ENCODE measurements at regions not wholly inside any gene's neighbourhood (a gene's known extent, or its start where the extent isn't known, plus 50 kb on each side); places are given as distances from the start of the nearest gene placed in this dataset.
A peak's percentile ranks its signal among the peaks of the same experiment; 100 is the strongest.

GRCh38 chrX:35025820-35026219 is 83.2 kb downstream of the FAM47B start:
- POLR2A ChIA-PET (ENCODE audit: low non-redundant PET) = no interaction called here
- Histone ChIP-seq H3K27ac (ENCODE audit: low read depth, low read length, poor library complexity, severe bottlenecking) (no peak overlapping the region), H3K4me1 (ENCODE audit: insufficient read depth, low read length, poor library complexity, severe bottlenecking) (no peaks in the 10 kb centered on the region), H3K4me3 (ENCODE audit: low read depth, low read length, poor library complexity, severe bottlenecking) (no peak overlapping the region), H3K36me3 (ENCODE audit: insufficient read depth, low read length, poor library complexity, severe bottlenecking) (no peaks in the 10 kb centered on the region), H3K9me3 (ENCODE audit: low read depth, low read length, poor library complexity, severe bottlenecking) (peaks cover 4% of the 10 kb centered on the region), H3K27me3 (replicated peaks; ENCODE audit: insufficient read depth, low read depth, low read length, poor library complexity) (no peaks in the 10 kb centered on the region)
- no peak for DNase-seq (ENCODE audit: low spot score)
- TF ChIP-seq CTCF (conservative IDR thresholded peaks at IDR 0.05; ENCODE audit: low read depth, low read length) (no peak), EZH2 (IDR thresholded peaks at IDR 0.05; ENCODE audit: borderline replicate concordance, low read depth, low read length, poor library complexity, severe bottlenecking) (no peak)
- no TSS peak for BruUV-seq (replicated peaks)
- CTCF ChIA-PET = no interaction called here
- intact Hi-C loops (cut with micrococcal nuclease; ENCODE audit: unreplicated experiment) = no loop called here

- Histone ChIP-seq H3K27ac (ENCODE audit: low read depth, low read length, poor library complexity, severe bottlenecking) (no peak overlapping the region), H3K9me3 (ENCODE audit: low read depth, low read length, poor library complexity, severe bottlenecking) (peaks cover 6% of the 10 kb centered on the region), H3K4me1 (ENCODE audit: insufficient read depth, low read length, poor library complexity, severe bottlenecking) (no peaks in the 10 kb centered on the region), H3K4me3 (ENCODE audit: low read depth, low read length, poor library complexity, severe bottlenecking) (no peak overlapping the region), H3K27me3 (replicated peaks; ENCODE audit: insufficient read depth, low read depth, low read length, poor library complexity) (no peaks in the 10 kb centered on the region), H3K36me3 (ENCODE audit: insufficient read depth, low read length, poor library complexity, severe bottlenecking) (no peaks in the 10 kb centered on the region)
- intact Hi-C loops (cut with micrococcal nuclease; ENCODE audit: unreplicated experiment) = no loop called here
- no TSS peak for BruUV-seq (replicated peaks)
- TF ChIP-seq CTCF (conservative IDR thresholded peaks at IDR 0.05; ENCODE audit: low read depth, low read length) = no peak
- no peak for TF ChIP-seq EZH2 (IDR thresholded peaks at IDR 0.05; ENCODE audit: borderline replicate concordance, low read depth, low read length, poor library complexity, severe bottlenecking)
- CTCF ChIA-PET = no interaction called here
- POLR2A ChIA-PET (ENCODE audit: low non-redundant PET) = interaction anchor here (0.6 kb wide), 1 partner anchor 512 kb away, joined by 3 read pairs; no protein-coding TSS in a partner anchor
- peak; percentile 24 for DNase-seq (ENCODE audit: low spot score)
These were observed 98.3 kb downstream of the FAM47B start for GRCh38 chrX:35040871-35041270.

- TF ChIP-seq EZH2 (IDR thresholded peaks at IDR 0.05; ENCODE audit: borderline replicate concordance, low read depth, low read length, poor library complexity, severe bottlenecking) (no peak), CTCF (conservative IDR thresholded peaks at IDR 0.05; ENCODE audit: low read depth, low read length) (no peak)
- no peaks in the 10 kb centered on the region for H3K27me3 ChIP-seq (replicated peaks; ENCODE audit: insufficient read depth, low read depth, low read length, poor library complexity)
These were observed 104.2 kb downstream of the FAM47B start for GRCh38 chrX:35046660-35047296.

More at GRCh38 chrX:35046660-35047296, 104.2 kb downstream of the FAM47B start:
- Histone ChIP-seq H3K9me3 (ENCODE audit: low read depth, low read length, poor library complexity, severe bottlenecking) (no peaks in the 10 kb centered on the region), H3K4me3 (ENCODE audit: low read depth, low read length, poor library complexity, severe bottlenecking) (no peak overlapping the region), H3K27ac (ENCODE audit: low read depth, low read length, poor library complexity, severe bottlenecking) (no peak overlapping the region), H3K36me3 (ENCODE audit: insufficient read depth, low read length, poor library complexity, severe bottlenecking) (no peaks in the 10 kb centered on the region), H3K4me1 (ENCODE audit: insufficient read depth, low read length, poor library complexity, severe bottlenecking) (no peaks in the 10 kb centered on the region)
- no peak for DNase-seq (ENCODE audit: low spot score)
- intact Hi-C loops (cut with micrococcal nuclease; ENCODE audit: unreplicated experiment) = no loop called here
- BruUV-seq (replicated peaks) = no TSS peak
- ChIA-PET POLR2A (ENCODE audit: low non-redundant PET) (no interaction called here), CTCF (no interaction called here)
